B cell (primary cell): ENCODE measurements at regions not wholly inside any gene's neighbourhood (a gene's known extent, or its start where the extent isn't known, plus 50 kb on each side); places are given as distances from the start of the nearest gene placed in this dataset.

Source experiments
- EZH2 ChIP-seq: IDR thresholded peaks from 2 replicates; pipeline ENCODE4 v1.6.1; 2012; ENCODE audit warnings: borderline replicate concordance, low read depth, mild to moderate bottlenecking, moderate library complexity, low read length; ENCODE audit not compliant: insufficient read depth, poor library complexity, severe bottlenecking
- TF ChIP-seq, protein P1 (sequence below): fragments of 200-600 bp; IDR thresholded peaks from one replicate; pipeline ENCODE4 v1.8.0; 2022; ENCODE audit warnings: antibody characterized with exemption, mild to moderate bottlenecking

DNA sequence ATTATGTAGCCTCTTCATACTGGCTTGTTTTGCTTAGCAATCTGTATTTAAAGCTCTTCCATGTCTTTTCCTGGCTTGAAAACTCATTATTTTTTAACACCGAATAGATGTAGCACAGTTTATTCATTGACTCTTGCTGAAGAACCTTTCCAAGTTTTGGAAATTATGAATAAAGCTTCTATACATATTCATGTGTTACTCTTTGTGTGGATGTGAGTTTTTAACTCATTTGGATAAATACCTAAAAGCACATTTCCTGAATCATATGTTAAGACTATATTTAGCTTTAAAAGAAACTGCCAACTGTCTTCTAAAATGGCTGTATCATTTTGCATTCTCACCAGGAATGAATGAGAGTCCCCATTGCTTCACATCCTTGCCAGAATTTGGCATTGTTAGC lies 2061.7 kb upstream of the AGA start:
- TF ChIP-seq, protein P1, sequence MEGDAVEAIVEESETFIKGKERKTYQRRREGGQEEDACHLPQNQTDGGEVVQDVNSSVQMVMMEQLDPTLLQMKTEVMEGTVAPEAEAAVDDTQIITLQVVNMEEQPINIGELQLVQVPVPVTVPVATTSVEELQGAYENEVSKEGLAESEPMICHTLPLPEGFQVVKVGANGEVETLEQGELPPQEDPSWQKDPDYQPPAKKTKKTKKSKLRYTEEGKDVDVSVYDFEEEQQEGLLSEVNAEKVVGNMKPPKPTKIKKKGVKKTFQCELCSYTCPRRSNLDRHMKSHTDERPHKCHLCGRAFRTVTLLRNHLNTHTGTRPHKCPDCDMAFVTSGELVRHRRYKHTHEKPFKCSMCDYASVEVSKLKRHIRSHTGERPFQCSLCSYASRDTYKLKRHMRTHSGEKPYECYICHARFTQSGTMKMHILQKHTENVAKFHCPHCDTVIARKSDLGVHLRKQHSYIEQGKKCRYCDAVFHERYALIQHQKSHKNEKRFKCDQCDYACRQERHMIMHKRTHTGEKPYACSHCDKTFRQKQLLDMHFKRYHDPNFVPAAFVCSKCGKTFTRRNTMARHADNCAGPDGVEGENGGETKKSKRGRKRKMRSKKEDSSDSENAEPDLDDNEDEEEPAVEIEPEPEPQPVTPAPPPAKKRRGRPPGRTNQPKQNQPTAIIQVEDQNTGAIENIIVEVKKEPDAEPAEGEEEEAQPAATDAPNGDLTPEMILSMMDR, result no peak
- TF ChIP-seq EZH2, result no peak
